GM18505 (cell line): ENCODE measurements at regions not wholly inside any gene's neighbourhood (a gene's known extent, or its start where the extent isn't known, plus 50 kb on each side); places are given as distances from the start of the nearest gene placed in this dataset.
"Not testable (repeated sequence)": the region's sequence is repeated elsewhere in the genome, so short reads cannot be mapped to it uniquely, and the experiment has no call there.

Source experiments
- ATAC-seq: cut with Tn5 transposase; IDR thresholded peaks from one replicate; pipeline ENCODE4 v1.9.1; 2021; ENCODE audit not compliant: unreplicated experiment
- POLR2A ChIP-seq: IDR thresholded peaks from 4 replicates; pipeline ENCODE4 v1.6.1; 2011; ENCODE audit warnings: borderline replicate concordance; ENCODE audit not compliant: insufficient read depth, insufficient read length; ENCODE audit errors: extremely low read depth

- no peak for ATAC-seq
- TF ChIP-seq POLR2A, result no peak
Observed at GRCh38 chr2:209305746-209306196, 118.1 kb upstream of the MAP2 start.

GRCh38 chr2:209307161-209308001, 116.5 kb upstream of the MAP2 start:
- no peak for ATAC-seq
- TF ChIP-seq POLR2A, result no peak

- no peak for ATAC-seq
Observed at GRCh38 chr2:209308415-209308814, 115.4 kb upstream of the MAP2 start.

GRCh38 chr2:209311948-209312347, 111.9 kb upstream of the MAP2 start:
- TF ChIP-seq POLR2A, result no peak
- ATAC-seq, result no peak

More at GRCh38 chr2:209308415-209308814, 115.4 kb upstream of the MAP2 start:
- TF ChIP-seq POLR2A, result no peak

GRCh38 chr2:209312450-209312849, 111.4 kb upstream of the MAP2 start:
- not testable (repeated sequence) for ATAC-seq

- no peak for ATAC-seq
- no peak for TF ChIP-seq POLR2A
Observed at GRCh38 chr2:209314653-209315052, 109.2 kb upstream of the MAP2 start.

GRCh38 chr2:209316141-209316540, 107.7 kb upstream of the MAP2 start:
- TF ChIP-seq POLR2A, result no peak
- no peak for ATAC-seq

GRCh38 chr2:209321076-209321475, 102.8 kb upstream of the MAP2 start:
- TF ChIP-seq POLR2A, result no peak
- no peak for ATAC-seq

- no peak for TF ChIP-seq POLR2A
- ATAC-seq, result no peak
Observed at GRCh38 chr2:209321581-209321980, 102.3 kb upstream of the MAP2 start.

- no peak for TF ChIP-seq POLR2A
- ATAC-seq, result no peak
Observed at GRCh38 chr2:209322041-209322440, 101.8 kb upstream of the MAP2 start.

- no peak for TF ChIP-seq POLR2A
- ATAC-seq, result no peak
Observed at GRCh38 chr2:209322905-209323512, 100.8 kb upstream of the MAP2 start.

- TF ChIP-seq POLR2A, result no peak
- no peak for ATAC-seq
Observed at GRCh38 chr2:209323738-209324137, 100.1 kb upstream of the MAP2 start.

- no peak for ATAC-seq
- no peak for TF ChIP-seq POLR2A
Observed at GRCh38 chr2:209324281-209324680, 99.6 kb upstream of the MAP2 start.

GRCh38 chr2:209331291-209331844, 92.5 kb upstream of the MAP2 start:
- ATAC-seq, result no peak
- no peak for TF ChIP-seq POLR2A

- no peak for TF ChIP-seq POLR2A
- peak; percentile 90 for ATAC-seq
Observed at GRCh38 chr2:209334188-209335017, 89.4 kb upstream of the MAP2 start.
